Thoracic aorta (tissue), 2 donors: ENCODE measurements at regions not wholly inside any gene's neighbourhood (a gene's known extent, or its start where the extent isn't known, plus 50 kb on each side); places are given as distances from the start of the nearest gene placed in this dataset.
"Not testable (repeated sequence)": the region's sequence is repeated elsewhere in the genome, so short reads cannot be mapped to it uniquely, and the experiment has no call there.

Experiments used
- ATAC-seq: fragments of 150-250 bp; one replicate; pipeline ENCODE4 v1.8.0; 2017; ENCODE audit warnings: low read depth; ENCODE audit not compliant: insufficient number of reproducible peaks, low FRiP score
- DNase-seq: peaks from one replicate; pipeline ENCODE4 v3.0.0-alpha.2; 2020; ENCODE audit warnings: low spot score
- H3K27ac ChIP-seq, 2 donors: fragments of 200-600 bp; sonication (generic); 1 replicate in 1 of 2; 2 replicates in 1 of 2; pipeline ENCODE4 v1.5.1; 2016; ENCODE audit warnings: mild to moderate bottlenecking in 2 of 2, moderate library complexity in 2 of 2
- H3K27me3 ChIP-seq: fragments of 200-600 bp; sonication (generic); replicated peaks from 2 replicates; pipeline ENCODE4 v1.6.0; 2016; ENCODE audit warnings: mild to moderate bottlenecking; ENCODE audit not compliant: insufficient read depth
- H3K36me3 ChIP-seq: fragments of 200-600 bp; sonication (generic); one replicate; pipeline ENCODE4 v1.5.1; 2016
- H3K4me1 ChIP-seq, 2 donors: fragments of 200-600 bp; sonication (generic); 1 replicate in 1 of 2; 2 replicates in 1 of 2; pipeline versions ENCODE4 v1.5.1 to v1.6.0; 2016; ENCODE audit warnings: low read depth in 2 of 2, mild to moderate bottlenecking in 1 of 2; ENCODE audit not compliant: control insufficient read depth in 1 of 2
- H3K4me3 ChIP-seq: fragments of 200-600 bp; sonication (generic); 2 replicates; pipeline ENCODE4 v1.5.1; 2016; ENCODE audit warnings: mild to moderate bottlenecking
- H3K9me3 ChIP-seq: fragments of 200-600 bp; sonication (generic); 2 replicates; pipeline ENCODE4 v1.5.1; 2016
- TF ChIP-seq, protein P1 (sequence below): fragments of 200-600 bp; sonication (generic); IDR thresholded peaks from one replicate; pipeline ENCODE4 v1.5.1; 2019; ENCODE audit warnings: antibody characterized with exemption

DNA sequence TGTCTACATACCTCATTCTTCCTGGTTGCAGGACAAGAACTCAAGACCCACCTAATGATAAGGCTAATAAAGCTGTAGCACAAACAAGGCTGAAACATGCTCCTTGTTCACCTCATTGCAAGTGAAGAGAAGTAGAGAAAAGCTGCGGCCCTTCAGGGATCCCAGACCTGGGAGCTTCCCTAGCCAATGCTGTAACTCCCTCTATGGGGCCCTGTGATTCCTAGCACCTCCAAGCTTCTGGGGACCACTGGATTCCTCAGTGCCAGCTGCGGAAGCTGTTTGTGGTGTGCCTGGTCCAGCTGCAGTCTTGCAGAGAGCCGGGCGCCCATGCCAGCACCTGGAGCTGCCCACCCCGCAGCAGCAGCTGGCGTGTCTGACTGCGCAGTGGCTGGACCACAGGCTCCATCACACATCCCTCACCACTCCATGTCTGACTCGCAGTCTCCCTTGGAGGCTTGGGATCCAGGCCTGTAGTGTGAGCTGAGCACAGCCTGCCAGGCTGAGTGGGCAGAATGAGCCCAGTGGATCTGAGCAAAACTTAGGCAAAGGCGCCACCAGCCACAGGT, 737.2 kb upstream of the GJE1 start:
- Histone ChIP-seq H3K36me3 (no peaks in the 10 kb centered on the region), H3K4me1 (no peaks in the 10 kb centered on the region), H3K27me3 (no peaks in the 10 kb centered on the region), H3K27ac (no peak overlapping the region), H3K4me3 (no peak overlapping the region), H3K9me3 (no peaks in the 10 kb centered on the region)
- TF ChIP-seq, protein P1, sequence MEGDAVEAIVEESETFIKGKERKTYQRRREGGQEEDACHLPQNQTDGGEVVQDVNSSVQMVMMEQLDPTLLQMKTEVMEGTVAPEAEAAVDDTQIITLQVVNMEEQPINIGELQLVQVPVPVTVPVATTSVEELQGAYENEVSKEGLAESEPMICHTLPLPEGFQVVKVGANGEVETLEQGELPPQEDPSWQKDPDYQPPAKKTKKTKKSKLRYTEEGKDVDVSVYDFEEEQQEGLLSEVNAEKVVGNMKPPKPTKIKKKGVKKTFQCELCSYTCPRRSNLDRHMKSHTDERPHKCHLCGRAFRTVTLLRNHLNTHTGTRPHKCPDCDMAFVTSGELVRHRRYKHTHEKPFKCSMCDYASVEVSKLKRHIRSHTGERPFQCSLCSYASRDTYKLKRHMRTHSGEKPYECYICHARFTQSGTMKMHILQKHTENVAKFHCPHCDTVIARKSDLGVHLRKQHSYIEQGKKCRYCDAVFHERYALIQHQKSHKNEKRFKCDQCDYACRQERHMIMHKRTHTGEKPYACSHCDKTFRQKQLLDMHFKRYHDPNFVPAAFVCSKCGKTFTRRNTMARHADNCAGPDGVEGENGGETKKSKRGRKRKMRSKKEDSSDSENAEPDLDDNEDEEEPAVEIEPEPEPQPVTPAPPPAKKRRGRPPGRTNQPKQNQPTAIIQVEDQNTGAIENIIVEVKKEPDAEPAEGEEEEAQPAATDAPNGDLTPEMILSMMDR: no peak
- ATAC-seq: no peak
- DNase-seq: no peak

DNA sequence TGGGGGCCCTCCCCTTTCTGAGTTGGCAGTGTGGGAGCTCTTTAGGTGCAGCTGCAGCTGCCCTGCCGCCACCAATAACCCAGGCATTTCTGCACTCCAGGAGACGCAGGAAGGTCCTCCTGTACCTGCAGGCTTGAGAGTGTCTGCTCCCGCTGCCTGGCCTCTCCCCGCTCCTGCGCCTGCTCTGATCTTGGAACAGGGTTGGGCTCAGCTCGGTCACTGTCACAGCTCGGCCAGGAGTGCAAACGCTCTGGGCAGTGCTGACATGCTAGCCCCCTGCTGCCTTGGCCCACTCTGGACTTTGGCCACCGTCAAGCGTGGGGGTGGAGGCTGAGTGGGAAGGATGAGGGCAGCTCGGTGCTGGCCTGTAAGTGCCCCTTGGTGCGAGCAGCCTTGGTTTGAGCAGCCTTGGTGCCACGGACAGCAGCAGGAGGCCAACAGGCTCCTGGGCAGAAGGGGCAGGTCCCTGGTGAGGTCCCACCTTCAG, 738.1 kb upstream of the GJE1 start:
- no peaks in the 10 kb centered on the region for H3K4me1 ChIP-seq
- no peak overlapping the region for H3K27ac ChIP-seq
- H3K36me3 ChIP-seq: no peaks in the 10 kb centered on the region
- DNase-seq: no peak
- TF ChIP-seq, protein P1: no peak
- H3K9me3 ChIP-seq: no peaks in the 10 kb centered on the region
- no peak for ATAC-seq
- no peak overlapping the region for H3K4me3 ChIP-seq
- no peaks in the 10 kb centered on the region for H3K27me3 ChIP-seq

DNA sequence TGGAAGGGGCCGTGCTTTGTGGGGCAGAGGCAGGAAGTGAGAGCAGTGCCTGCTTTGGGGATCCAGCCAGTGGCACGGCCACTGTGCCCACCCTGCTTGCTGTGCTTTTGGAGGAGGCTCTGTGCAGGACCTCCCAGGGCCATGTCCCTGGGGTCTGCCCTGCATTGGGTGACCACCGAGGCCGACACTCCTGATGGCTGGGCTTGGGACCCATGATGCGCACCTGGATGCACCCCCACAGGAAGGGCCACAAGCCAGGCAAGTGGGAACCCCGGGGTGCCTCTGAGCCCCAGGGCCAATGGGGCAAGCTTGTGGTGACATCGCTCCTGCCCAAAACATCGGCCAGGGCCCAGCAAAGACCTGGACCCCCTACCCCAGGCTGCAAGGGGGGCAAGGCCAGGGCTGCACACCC, 738.6 kb upstream of the GJE1 start:
- Histone ChIP-seq H3K27me3 (no peaks in the 10 kb centered on the region), H3K27ac (no peak overlapping the region), H3K36me3 (no peaks in the 10 kb centered on the region), H3K9me3 (no peaks in the 10 kb centered on the region), H3K4me3 (no peak overlapping the region), H3K4me1 (no peaks in the 10 kb centered on the region)
- no peak for ATAC-seq
- TF ChIP-seq, protein P1: no peak
- DNase-seq: no peak

DNA sequence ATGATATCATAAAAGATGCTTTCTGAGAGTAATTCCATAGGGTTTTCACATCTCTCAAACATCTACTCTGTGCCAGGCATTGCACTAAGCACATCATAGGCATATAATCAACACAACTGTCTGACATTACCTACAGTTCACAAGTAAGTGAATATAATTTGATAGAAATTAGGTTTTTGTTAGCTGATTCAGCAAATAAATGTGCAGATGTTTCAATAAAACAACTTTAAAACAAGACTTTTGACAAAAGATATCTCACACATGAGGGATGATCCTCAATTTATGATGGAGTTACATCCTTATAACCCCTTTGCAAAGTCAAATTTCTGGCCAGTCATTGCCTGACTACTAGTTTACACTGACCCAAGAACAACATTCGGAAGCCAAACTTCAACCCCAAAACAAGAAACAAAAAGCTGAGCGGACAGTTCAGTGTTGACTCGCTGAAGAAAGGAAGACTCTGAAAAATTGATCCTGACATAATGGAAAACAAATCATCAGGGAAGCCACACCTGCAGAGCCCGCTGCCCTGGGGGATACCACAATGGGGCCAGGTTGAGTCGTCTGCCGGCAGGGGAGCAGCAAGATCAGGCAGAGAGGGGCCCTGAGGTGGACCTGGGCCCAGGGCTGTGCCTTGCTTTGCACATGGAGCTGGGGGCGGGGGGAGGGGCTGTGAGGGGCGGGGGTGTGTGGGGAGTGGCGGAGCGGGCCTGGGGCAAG, 739.2 kb upstream of the GJE1 start:
- Histone ChIP-seq H3K9me3 (no peaks in the 10 kb centered on the region), H3K36me3 (no peaks in the 10 kb centered on the region), H3K4me3 (no peak overlapping the region), H3K27ac (no peak overlapping the region), H3K27me3 (no peaks in the 10 kb centered on the region), H3K4me1 (no peaks in the 10 kb centered on the region)
- ATAC-seq (no peak), DNase-seq (no peak)
- TF ChIP-seq, protein P1: no peak

DNA sequence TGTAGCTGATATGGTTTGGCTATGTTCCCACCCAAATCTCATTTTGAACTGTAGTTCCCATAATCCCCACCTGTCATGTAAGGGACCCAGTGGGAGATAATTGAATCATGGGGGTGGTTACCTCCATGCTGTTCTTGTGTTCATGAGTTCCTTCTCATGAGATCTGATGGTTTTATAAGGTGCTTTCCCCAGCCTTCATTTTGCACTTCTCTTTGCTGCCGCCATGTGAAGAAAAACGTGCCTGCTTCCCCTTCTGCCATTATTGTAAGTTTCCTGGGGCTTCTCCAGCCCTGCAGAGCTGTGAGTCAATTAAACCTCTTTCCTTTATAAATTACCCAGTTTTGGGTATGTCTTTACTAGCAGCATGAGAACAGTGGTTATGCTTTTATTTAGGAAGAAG, 741.6 kb upstream of the GJE1 start:
- not testable (repeated sequence) for H3K27ac ChIP-seq, H3K4me3 ChIP-seq, ATAC-seq

More for the DNA sequence above, 741.6 kb upstream of the GJE1 start:
- H3K4me1 ChIP-seq, H3K27me3 ChIP-seq, DNase-seq, H3K36me3 ChIP-seq, H3K9me3 ChIP-seq: not testable (repeated sequence)
